NB4 (cell line): ENCODE measurements at regions not wholly inside any gene's neighbourhood (a gene's known extent, or its start where the extent isn't known, plus 50 kb on each side); places are given as distances from the start of the nearest gene placed in this dataset.

Source experiments
- POLR2A ChIP-seq: IDR thresholded peaks from 2 replicates; pipeline ENCODE4 v1.6.1; 2011; ENCODE audit warnings: mild to moderate bottlenecking; ENCODE audit not compliant: insufficient read length; ENCODE audit errors: extremely low read depth
- TF ChIP-seq, protein P1 (sequence below): IDR thresholded peaks from one replicate; pipeline ENCODE4 v1.5.1; 2012; ENCODE audit warnings: low read depth, low read length
- TF ChIP-seq, protein P2 (sequence below): IDR thresholded peaks from 2 replicates; pipeline ENCODE4 v1.6.1; 2011; ENCODE audit warnings: low read depth, low read length

DNA sequence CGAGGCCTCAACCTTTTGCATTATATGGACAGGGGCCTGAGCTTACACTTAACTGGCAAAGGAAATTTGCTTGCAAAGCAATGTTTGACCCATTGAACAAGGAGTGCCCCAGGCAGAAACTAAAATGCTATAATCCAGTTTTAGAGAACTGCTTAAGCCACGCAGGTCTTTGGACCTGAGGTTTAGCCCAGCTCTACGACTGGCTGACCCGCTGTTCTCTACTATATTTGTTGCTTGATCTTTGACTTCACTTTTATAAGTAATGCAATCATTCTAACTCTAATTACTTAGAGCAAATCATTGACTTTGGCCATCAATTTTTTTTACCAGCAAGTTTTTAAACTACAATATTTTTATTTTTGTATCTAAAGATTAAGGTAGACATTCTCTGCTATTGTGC, 268.8 kb downstream of the MREG start:
- TF ChIP-seq, protein P1, sequence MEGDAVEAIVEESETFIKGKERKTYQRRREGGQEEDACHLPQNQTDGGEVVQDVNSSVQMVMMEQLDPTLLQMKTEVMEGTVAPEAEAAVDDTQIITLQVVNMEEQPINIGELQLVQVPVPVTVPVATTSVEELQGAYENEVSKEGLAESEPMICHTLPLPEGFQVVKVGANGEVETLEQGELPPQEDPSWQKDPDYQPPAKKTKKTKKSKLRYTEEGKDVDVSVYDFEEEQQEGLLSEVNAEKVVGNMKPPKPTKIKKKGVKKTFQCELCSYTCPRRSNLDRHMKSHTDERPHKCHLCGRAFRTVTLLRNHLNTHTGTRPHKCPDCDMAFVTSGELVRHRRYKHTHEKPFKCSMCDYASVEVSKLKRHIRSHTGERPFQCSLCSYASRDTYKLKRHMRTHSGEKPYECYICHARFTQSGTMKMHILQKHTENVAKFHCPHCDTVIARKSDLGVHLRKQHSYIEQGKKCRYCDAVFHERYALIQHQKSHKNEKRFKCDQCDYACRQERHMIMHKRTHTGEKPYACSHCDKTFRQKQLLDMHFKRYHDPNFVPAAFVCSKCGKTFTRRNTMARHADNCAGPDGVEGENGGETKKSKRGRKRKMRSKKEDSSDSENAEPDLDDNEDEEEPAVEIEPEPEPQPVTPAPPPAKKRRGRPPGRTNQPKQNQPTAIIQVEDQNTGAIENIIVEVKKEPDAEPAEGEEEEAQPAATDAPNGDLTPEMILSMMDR: no peak
- TF ChIP-seq POLR2A: no peak
- TF ChIP-seq, protein P2, sequence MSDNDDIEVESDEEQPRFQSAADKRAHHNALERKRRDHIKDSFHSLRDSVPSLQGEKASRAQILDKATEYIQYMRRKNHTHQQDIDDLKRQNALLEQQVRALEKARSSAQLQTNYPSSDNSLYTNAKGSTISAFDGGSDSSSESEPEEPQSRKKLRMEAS: no peak
